H9 (cell line): ENCODE measurements at regions not wholly inside any gene's neighbourhood (a gene's known extent, or its start where the extent isn't known, plus 50 kb on each side); places are given as distances from the start of the nearest gene placed in this dataset.

ENCODE experiments used
- DNase-seq: peaks from one replicate; pipeline ENCODE4 v3.0.0-alpha.2; 2017
- H2AFZ ChIP-seq: one replicate; pipeline ENCODE4 v1.6.1; 2013; ENCODE audit warnings: mild to moderate bottlenecking, low read length, control low read depth, moderate library complexity
- H2AK5ac ChIP-seq: 2 replicates; pipeline ENCODE4 v1.6.1; 2013; ENCODE audit warnings: low read length, control low read depth, mixed read lengths; ENCODE audit not compliant: insufficient read length
- H2BK120ac ChIP-seq: one replicate; pipeline ENCODE4 v1.6.1; 2013; ENCODE audit warnings: low read depth, mild to moderate bottlenecking, low read length, control low read depth, inconsistent platforms; ENCODE audit not compliant: poor library complexity, severe bottlenecking
- H2BK12ac ChIP-seq: 2 replicates; pipeline ENCODE4 v1.6.1; 2013; ENCODE audit warnings: low read length, control low read depth, mixed read lengths, low read depth; ENCODE audit not compliant: insufficient read length
- H2BK15ac ChIP-seq: 2 replicates; pipeline ENCODE4 v1.6.1; 2013; ENCODE audit warnings: low read depth, low read length, control low read depth
- H2BK20ac ChIP-seq: one replicate; pipeline ENCODE4 v1.6.1; 2013; ENCODE audit warnings: low read depth, mild to moderate bottlenecking, low read length, control low read depth, inconsistent platforms; ENCODE audit not compliant: poor library complexity, severe bottlenecking
- H2BK5ac ChIP-seq: 2 replicates; pipeline ENCODE4 v1.6.1; 2013; ENCODE audit warnings: low read length, control low read depth, mixed read lengths; ENCODE audit not compliant: insufficient read length
- H3K14ac ChIP-seq: 2 replicates; pipeline ENCODE4 v1.6.1; 2013; ENCODE audit warnings: low read length, control low read depth; ENCODE audit not compliant: insufficient read depth
- H3K18ac ChIP-seq: 2 replicates; pipeline ENCODE4 v1.6.1; 2013; ENCODE audit warnings: low read depth, mild to moderate bottlenecking, mixed read lengths, low read length, control low read depth; ENCODE audit not compliant: insufficient read length
- H3K23ac ChIP-seq: 2 replicates; pipeline ENCODE4 v1.6.1; 2013; ENCODE audit warnings: low read length, control low read depth, mixed read lengths, low read depth; ENCODE audit not compliant: insufficient read length
- H3K23me2 ChIP-seq: 2 replicates; pipeline ENCODE4 v1.6.1; 2013; ENCODE audit warnings: low read depth, mild to moderate bottlenecking, mixed read lengths, low read length, control low read depth; ENCODE audit not compliant: insufficient read length, poor library complexity, severe bottlenecking
- H3K27ac ChIP-seq: 2 replicates; pipeline ENCODE4 v1.5.1; 2013; ENCODE audit warnings: low read length, control low read depth, mixed read lengths, low read depth; ENCODE audit not compliant: insufficient read length
- H3K27me3 ChIP-seq: 2 replicates; pipeline ENCODE4 v1.6.1; 2013; ENCODE audit warnings: low read length, control low read depth, inconsistent platforms; ENCODE audit not compliant: insufficient read depth
- H3K4ac ChIP-seq: 2 replicates; pipeline ENCODE4 v1.6.1; 2013; ENCODE audit warnings: low read depth, mild to moderate bottlenecking, control low read depth, inconsistent platforms, low read length, moderate library complexity
- H3K4me1 ChIP-seq: 2 replicates; pipeline ENCODE4 v1.6.1; 2013; ENCODE audit warnings: low read length, control low read depth, inconsistent platforms; ENCODE audit not compliant: insufficient read depth
- H3K4me2 ChIP-seq: 2 replicates; pipeline ENCODE4 v1.6.1; 2013; ENCODE audit warnings: low read length, control low read depth, mixed read lengths; ENCODE audit not compliant: insufficient read length, insufficient read depth
- H3K56ac ChIP-seq: 2 replicates; pipeline ENCODE4 v1.6.1; 2013; ENCODE audit warnings: low read depth, mild to moderate bottlenecking, mixed read lengths, low read length, control low read depth; ENCODE audit not compliant: insufficient read length
- H3K79me1 ChIP-seq: 2 replicates; pipeline ENCODE4 v1.6.1; 2013; ENCODE audit warnings: low read depth, mild to moderate bottlenecking, moderate library complexity, low read length, control low read depth, inconsistent platforms; ENCODE audit not compliant: insufficient read depth, poor library complexity, severe bottlenecking
- H3K79me2 ChIP-seq: 2 replicates; pipeline ENCODE4 v1.6.1; 2013; ENCODE audit warnings: low read length, control low read depth, inconsistent platforms; ENCODE audit not compliant: insufficient read depth
- H3K9ac ChIP-seq: 2 replicates; pipeline ENCODE4 v1.6.1; 2013; ENCODE audit warnings: low read length, control low read depth, mixed read lengths; ENCODE audit not compliant: insufficient read length; ENCODE audit errors: extremely low read depth
- H3K9me3 ChIP-seq: one replicate; pipeline ENCODE4 v1.6.1; 2013; ENCODE audit warnings: low read depth, low read length, inconsistent platforms; ENCODE audit not compliant: control insufficient read depth
- H3T11ph ChIP-seq: one replicate; pipeline ENCODE4 v1.6.1; 2013; ENCODE audit warnings: mild to moderate bottlenecking, low read length, control low read depth, inconsistent platforms
- H4K20me1 ChIP-seq: one replicate; pipeline ENCODE4 v1.6.1; 2013; ENCODE audit not compliant: control insufficient read depth, insufficient read length, insufficient read depth
- H4K5ac ChIP-seq: 2 replicates; pipeline ENCODE4 v1.6.1; 2013; ENCODE audit warnings: low read depth, mild to moderate bottlenecking, mixed read lengths, low read length, control low read depth; ENCODE audit not compliant: insufficient read length
- H4K8ac ChIP-seq: replicated peaks from 2 replicates; pipeline ENCODE4 v1.6.1; 2013; ENCODE audit warnings: low read length, control low read depth, mixed read lengths, low read depth; ENCODE audit not compliant: insufficient read length
- H4K91ac ChIP-seq: 2 replicates; pipeline ENCODE4 v1.6.1; 2013; ENCODE audit warnings: low read depth, mild to moderate bottlenecking, moderate library complexity, mixed read lengths, low read length, control low read depth; ENCODE audit not compliant: insufficient read length
- H3K27ac Mint-ChIP-seq, 3 experiments: 2 replicates in 2 of 3; 3 replicates in 1 of 3; pipeline ENCODE4 v1.8.0; 2020 to 2021; ENCODE audit warnings: mixed read lengths in 3 of 3, mild to moderate bottlenecking in 1 of 3, moderate library complexity in 1 of 3
- H3K27me3 Mint-ChIP-seq: 2 replicates; pipeline ENCODE4 v1.8.0; 2021; ENCODE audit warnings: low read depth, mild to moderate bottlenecking, moderate library complexity, mixed read lengths
- H3K36me3 Mint-ChIP-seq, 3 experiments: 2 replicates in 2 of 3; 3 replicates in 1 of 3; pipeline ENCODE4 v1.8.0; 2020 to 2021; ENCODE audit warnings: low read depth in 3 of 3, mixed read lengths in 3 of 3; ENCODE audit not compliant: insufficient read depth in 1 of 3
- H3K4me1 Mint-ChIP-seq, 2 experiments: 2 replicates each; pipeline ENCODE4 v1.8.0; 2020; ENCODE audit warnings: mixed read lengths in 2 of 2
- H3K4me3 Mint-ChIP-seq, 2 experiments: 2 replicates in 1 of 2; 3 replicates in 1 of 2; pipeline ENCODE4 v1.8.0; 2020 to 2021; ENCODE audit warnings: mild to moderate bottlenecking in 2 of 2, mixed read lengths in 2 of 2, moderate library complexity in 1 of 2
- H3K9me3 Mint-ChIP-seq, 2 experiments: 2 replicates in 1 of 2; 3 replicates in 1 of 2; pipeline ENCODE4 v1.8.0; 2020; ENCODE audit warnings: mild to moderate bottlenecking in 2 of 2, mixed read lengths in 2 of 2, moderate library complexity in 1 of 2
- CTCF ChIP-seq: fragments of 200-600 bp; sonication (generic); conservative IDR thresholded peaks from 3 replicates; pipeline ENCODE4 v1.8.0; 2021; ENCODE audit warnings: antibody characterized with exemption, mild to moderate bottlenecking
- WGBS: extraction: QIAGEN DNeasy Blood & Tissue Kit; methylation state at CpG from one replicate; pipeline ENCODE4 v1.1.7; 2013; ENCODE audit warnings: missing lambda C conversion rate, low lambda C conversion rate, mixed read lengths; ENCODE audit not compliant: insufficient read length; ENCODE audit errors: extremely low coverage; 5-methylcytosine and 5-hydroxymethylcytosine counted together

- Histone ChIP-seq H3T11ph (no peak overlapping the region), H3K23me2 (no peaks in the 10 kb centered on the region), H4K91ac (no peak overlapping the region)
These were observed 938.3 kb downstream of the RAB28 start for GRCh38 chr4:12545812-12546211.

More at GRCh38 chr4:12545812-12546211, 938.3 kb downstream of the RAB28 start:
- Histone ChIP-seq H3K4me2 (no peak overlapping the region), H3K27ac (no peak overlapping the region), H3K9me3 (no peaks in the 10 kb centered on the region), H3K27me3 (no peaks in the 10 kb centered on the region), H3K14ac (no peak overlapping the region), H2BK20ac (no peak overlapping the region), H3K4ac (no peak overlapping the region), H3K4me1 (no peaks in the 10 kb centered on the region; the same call in 1 of the 2 replicates), H3K23ac (no peak overlapping the region), H3K9ac (no peak overlapping the region), H4K20me1 (no peaks in the 10 kb centered on the region), H4K5ac (no peak overlapping the region), H2AFZ (no peak overlapping the region), H2BK15ac (no peak overlapping the region), H3K79me1 (no peaks in the 10 kb centered on the region), H2BK12ac (no peak overlapping the region), H2AK5ac (no peak overlapping the region), H4K8ac (no peak overlapping the region), H3K18ac (no peak overlapping the region), H3K56ac (no peak overlapping the region), H2BK5ac (no peak overlapping the region), H3K79me2 (no peaks in the 10 kb centered on the region), H2BK120ac (no peak overlapping the region)
- no peak for TF ChIP-seq CTCF
- H3K36me3 Mint-ChIP-seq = no peaks in the 10 kb centered on the region
- no peak overlapping the region for H3K4me3 Mint-ChIP-seq
- no peak overlapping the region for H3K27ac Mint-ChIP-seq
- no peaks in the 10 kb centered on the region for H3K9me3 Mint-ChIP-seq
- DNase-seq = no peak
- no CpG with 5 or more reads among the region's 1 CpG for WGBS
- H3K4me1 Mint-ChIP-seq = peaks cover 11 to 18% of the 10 kb centered on the region in 2 experiments
- H3K27me3 Mint-ChIP-seq = no peaks in the 10 kb centered on the region
